ENCODE measurements at regions not wholly inside any gene's neighbourhood (a gene's known extent, or its start where the extent isn't known, plus 50 kb on each side); places are given as distances from the start of the nearest gene placed in this dataset.

DNA sequence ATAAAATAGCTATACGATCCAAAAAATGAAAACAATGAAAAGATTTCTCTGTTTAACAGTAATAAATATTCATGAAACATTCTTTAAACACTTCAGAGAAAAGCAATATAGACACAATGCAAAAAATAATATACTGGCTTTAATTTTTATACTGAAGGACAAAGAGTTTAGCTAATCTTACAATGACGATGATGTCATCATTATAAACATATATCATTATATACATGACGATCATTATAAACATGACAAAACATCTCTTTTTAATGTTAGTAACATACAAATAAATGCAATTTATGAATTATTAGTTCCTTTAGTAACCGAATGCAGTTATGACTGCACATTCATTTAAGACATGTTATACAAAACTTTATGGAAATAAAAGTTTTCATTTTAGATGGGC lies 1434.6 kb downstream of the PCDH18 start:
- no peak overlapping the region for H3K4me3 ChIP-seq (ENCODE audit: insufficient read depth, low read length, poor library complexity, severe bottlenecking)
- TF ChIP-seq EZH2phosphoT487 (conservative IDR thresholded peaks at IDR 0.05; ENCODE audit: low read length): no peak
- TF ChIP-seq, protein P1, sequence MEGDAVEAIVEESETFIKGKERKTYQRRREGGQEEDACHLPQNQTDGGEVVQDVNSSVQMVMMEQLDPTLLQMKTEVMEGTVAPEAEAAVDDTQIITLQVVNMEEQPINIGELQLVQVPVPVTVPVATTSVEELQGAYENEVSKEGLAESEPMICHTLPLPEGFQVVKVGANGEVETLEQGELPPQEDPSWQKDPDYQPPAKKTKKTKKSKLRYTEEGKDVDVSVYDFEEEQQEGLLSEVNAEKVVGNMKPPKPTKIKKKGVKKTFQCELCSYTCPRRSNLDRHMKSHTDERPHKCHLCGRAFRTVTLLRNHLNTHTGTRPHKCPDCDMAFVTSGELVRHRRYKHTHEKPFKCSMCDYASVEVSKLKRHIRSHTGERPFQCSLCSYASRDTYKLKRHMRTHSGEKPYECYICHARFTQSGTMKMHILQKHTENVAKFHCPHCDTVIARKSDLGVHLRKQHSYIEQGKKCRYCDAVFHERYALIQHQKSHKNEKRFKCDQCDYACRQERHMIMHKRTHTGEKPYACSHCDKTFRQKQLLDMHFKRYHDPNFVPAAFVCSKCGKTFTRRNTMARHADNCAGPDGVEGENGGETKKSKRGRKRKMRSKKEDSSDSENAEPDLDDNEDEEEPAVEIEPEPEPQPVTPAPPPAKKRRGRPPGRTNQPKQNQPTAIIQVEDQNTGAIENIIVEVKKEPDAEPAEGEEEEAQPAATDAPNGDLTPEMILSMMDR (IDR thresholded peaks at IDR 0.05; ENCODE audit: insufficient read depth, low read length, poor library complexity, severe bottlenecking): no peak
- no peaks in the 10 kb centered on the region for H3K36me3 ChIP-seq (ENCODE audit: low read length)
- no peaks in the 10 kb centered on the region for H3K9me2 ChIP-seq (replicated peaks; ENCODE audit: insufficient read depth, low read length)
- H3K9ac ChIP-seq (ENCODE audit: low read length): no peak overlapping the region
- H3K27me3 ChIP-seq (ENCODE audit: low read length): no peaks in the 10 kb centered on the region
- no peak overlapping the region for H2AFZ ChIP-seq (ENCODE audit: low read depth, low read length, severe bottlenecking)
- H3F3A ChIP-seq (ENCODE audit: insufficient read depth): no peaks in the 10 kb centered on the region
- no peaks in the 10 kb centered on the region for H4K20me1 ChIP-seq (ENCODE audit: low read depth, low read length)
- no peak overlapping the region for H3K27ac ChIP-seq (ENCODE audit: low read depth, low read length)
- no peak overlapping the region for H3K4me2 ChIP-seq (ENCODE audit: low read depth, low read length, poor library complexity, severe bottlenecking)
- H3K79me2 ChIP-seq (ENCODE audit: insufficient read depth, low read length): no peaks in the 10 kb centered on the region
- no peaks in the 10 kb centered on the region for H3K9me3 ChIP-seq (ENCODE audit: insufficient read depth, low read length)

DNA sequence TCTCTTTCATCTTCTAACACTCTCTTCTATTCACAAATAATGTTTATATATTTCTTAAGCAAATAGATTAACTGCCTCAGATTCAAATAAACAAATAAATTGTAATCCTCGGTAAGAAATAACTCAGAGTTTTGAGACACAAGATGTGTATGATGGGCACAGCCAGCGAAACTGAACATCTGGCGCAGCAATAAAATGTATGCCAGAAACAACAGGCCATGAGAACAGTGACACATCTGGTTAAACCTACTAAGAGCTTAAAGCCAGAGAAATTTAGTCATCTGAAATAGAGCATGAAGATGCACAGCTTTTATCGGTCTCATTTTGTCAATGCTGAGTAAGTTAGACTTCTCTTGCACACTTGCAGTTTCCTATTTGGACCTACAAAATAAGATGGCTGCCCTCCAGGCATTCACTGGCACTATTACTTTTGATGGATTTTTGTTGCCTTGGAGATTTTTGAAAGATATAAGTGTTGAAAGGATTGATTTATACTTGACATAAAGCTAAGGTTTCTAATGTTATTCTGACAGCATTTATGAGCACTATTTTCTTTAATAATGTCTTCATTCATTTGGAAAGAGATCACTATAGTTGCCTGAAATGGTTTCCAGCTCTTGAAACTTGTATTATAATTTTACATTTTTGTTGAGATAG lies 1444.0 kb downstream of the PCDH18 start:
- no peak overlapping the region for H3K4me3 ChIP-seq (ENCODE audit: insufficient read depth, low read length, poor library complexity, severe bottlenecking)
- no peaks in the 10 kb centered on the region for H3K9me2 ChIP-seq (replicated peaks; ENCODE audit: insufficient read depth, low read length)
- no peaks in the 10 kb centered on the region for H3F3A ChIP-seq (ENCODE audit: insufficient read depth)
- H3K4me2 ChIP-seq (ENCODE audit: low read depth, low read length, poor library complexity, severe bottlenecking): no peak overlapping the region
- H4K20me1 ChIP-seq (ENCODE audit: low read depth, low read length): no peaks in the 10 kb centered on the region
- H3K9me3 ChIP-seq (ENCODE audit: insufficient read depth, low read length): no peaks in the 10 kb centered on the region
- H2AFZ ChIP-seq (ENCODE audit: low read depth, low read length, severe bottlenecking): no peak overlapping the region
- H3K36me3 ChIP-seq (ENCODE audit: low read length): no peaks in the 10 kb centered on the region
- H3K27me3 ChIP-seq (ENCODE audit: low read length): no peaks in the 10 kb centered on the region
- no peak overlapping the region for H3K27ac ChIP-seq (ENCODE audit: low read depth, low read length)
- H3K79me2 ChIP-seq (ENCODE audit: insufficient read depth, low read length): no peaks in the 10 kb centered on the region
- TF ChIP-seq EZH2phosphoT487 (conservative IDR thresholded peaks at IDR 0.05; ENCODE audit: low read length): no peak
- TF ChIP-seq, protein P1 (IDR thresholded peaks at IDR 0.05; ENCODE audit: insufficient read depth, low read length, poor library complexity, severe bottlenecking): no peak
- H3K9ac ChIP-seq (ENCODE audit: low read length): no peak overlapping the region

DNA sequence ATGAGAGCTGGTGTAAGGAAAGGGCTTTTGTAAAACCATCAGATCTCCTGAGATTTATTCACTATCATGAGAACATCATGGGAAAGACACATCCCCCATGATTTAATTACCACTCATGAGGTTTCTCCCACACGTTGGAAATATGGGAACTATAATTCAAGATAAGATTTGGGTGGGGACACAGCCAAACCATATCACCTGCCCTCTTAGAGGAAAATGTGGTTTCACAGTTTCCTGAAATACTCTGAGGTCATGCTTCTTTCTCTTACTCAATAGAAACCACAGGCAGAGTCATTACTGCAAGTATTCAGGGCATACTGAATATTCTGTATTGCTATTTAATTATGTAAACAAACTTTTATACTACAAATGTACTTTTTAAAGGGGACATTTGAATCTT lies 1453.3 kb downstream of the PCDH18 start:
- Histone ChIP-seq H3K4me3 (ENCODE audit: insufficient read depth, low read length, poor library complexity, severe bottlenecking) (no peak overlapping the region), H3F3A (ENCODE audit: insufficient read depth) (no peaks in the 10 kb centered on the region), H3K36me3 (ENCODE audit: low read length) (no peaks in the 10 kb centered on the region), H3K27me3 (ENCODE audit: low read length) (no peaks in the 10 kb centered on the region), H3K9me3 (ENCODE audit: insufficient read depth, low read length) (no peaks in the 10 kb centered on the region), H4K20me1 (ENCODE audit: low read depth, low read length) (no peaks in the 10 kb centered on the region), H3K27ac (ENCODE audit: low read depth, low read length) (no peak overlapping the region), H2AFZ (ENCODE audit: low read depth, low read length, severe bottlenecking) (no peak overlapping the region), H3K4me2 (ENCODE audit: low read depth, low read length, poor library complexity, severe bottlenecking) (no peak overlapping the region), H3K9me2 (replicated peaks; ENCODE audit: insufficient read depth, low read length) (no peaks in the 10 kb centered on the region), H3K9ac (ENCODE audit: low read length) (no peak overlapping the region), H3K79me2 (ENCODE audit: insufficient read depth, low read length) (no peaks in the 10 kb centered on the region)
- TF ChIP-seq EZH2phosphoT487 (conservative IDR thresholded peaks at IDR 0.05; ENCODE audit: low read length): no peak
- TF ChIP-seq, protein P1 (IDR thresholded peaks at IDR 0.05; ENCODE audit: insufficient read depth, low read length, poor library complexity, severe bottlenecking): no peak

Data from SU-DHL-6 (cell line).